ENCODE measurements at regions not wholly inside any gene's neighbourhood (a gene's known extent, or its start where the extent isn't known, plus 50 kb on each side); places are given as distances from the start of the nearest gene placed in this dataset.

DNA sequence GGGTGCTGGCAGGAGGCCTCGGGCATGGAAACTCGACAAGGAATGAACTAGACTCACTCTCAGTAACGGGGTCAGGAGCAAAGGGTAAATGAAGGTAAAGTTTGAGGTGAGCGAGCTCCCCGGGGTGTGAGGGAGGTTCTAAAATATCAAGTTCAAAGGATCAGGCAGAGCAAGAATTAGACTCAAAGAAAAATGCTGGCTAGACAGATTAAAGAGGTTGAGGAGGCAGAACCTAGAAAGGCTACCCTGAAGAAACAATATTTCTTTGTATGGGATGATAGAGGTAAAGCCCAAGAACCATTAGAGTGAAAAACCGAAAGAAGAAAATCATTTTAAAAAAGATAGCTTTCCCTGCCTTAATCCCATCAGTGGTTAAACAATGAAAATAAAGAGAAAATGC lies 386.7 kb upstream of the MEF2C start:
- DNase-seq (ENCODE audit: low read depth in 1 of 2, low spot score in 1 of 2), result no peak
- TF ChIP-seq POLR2AphosphoS5 (IDR thresholded peaks at IDR 0.05; ENCODE audit: low read depth), result no peak
- TF ChIP-seq, protein P1, sequence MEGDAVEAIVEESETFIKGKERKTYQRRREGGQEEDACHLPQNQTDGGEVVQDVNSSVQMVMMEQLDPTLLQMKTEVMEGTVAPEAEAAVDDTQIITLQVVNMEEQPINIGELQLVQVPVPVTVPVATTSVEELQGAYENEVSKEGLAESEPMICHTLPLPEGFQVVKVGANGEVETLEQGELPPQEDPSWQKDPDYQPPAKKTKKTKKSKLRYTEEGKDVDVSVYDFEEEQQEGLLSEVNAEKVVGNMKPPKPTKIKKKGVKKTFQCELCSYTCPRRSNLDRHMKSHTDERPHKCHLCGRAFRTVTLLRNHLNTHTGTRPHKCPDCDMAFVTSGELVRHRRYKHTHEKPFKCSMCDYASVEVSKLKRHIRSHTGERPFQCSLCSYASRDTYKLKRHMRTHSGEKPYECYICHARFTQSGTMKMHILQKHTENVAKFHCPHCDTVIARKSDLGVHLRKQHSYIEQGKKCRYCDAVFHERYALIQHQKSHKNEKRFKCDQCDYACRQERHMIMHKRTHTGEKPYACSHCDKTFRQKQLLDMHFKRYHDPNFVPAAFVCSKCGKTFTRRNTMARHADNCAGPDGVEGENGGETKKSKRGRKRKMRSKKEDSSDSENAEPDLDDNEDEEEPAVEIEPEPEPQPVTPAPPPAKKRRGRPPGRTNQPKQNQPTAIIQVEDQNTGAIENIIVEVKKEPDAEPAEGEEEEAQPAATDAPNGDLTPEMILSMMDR (IDR thresholded peaks at IDR 0.05; ENCODE audit: insufficient read depth, low read length), result no peak
- no peak for TF ChIP-seq SPI1 (IDR thresholded peaks at IDR 0.05; ENCODE audit: borderline replicate concordance, low read depth)
- TF ChIP-seq, protein P2, sequence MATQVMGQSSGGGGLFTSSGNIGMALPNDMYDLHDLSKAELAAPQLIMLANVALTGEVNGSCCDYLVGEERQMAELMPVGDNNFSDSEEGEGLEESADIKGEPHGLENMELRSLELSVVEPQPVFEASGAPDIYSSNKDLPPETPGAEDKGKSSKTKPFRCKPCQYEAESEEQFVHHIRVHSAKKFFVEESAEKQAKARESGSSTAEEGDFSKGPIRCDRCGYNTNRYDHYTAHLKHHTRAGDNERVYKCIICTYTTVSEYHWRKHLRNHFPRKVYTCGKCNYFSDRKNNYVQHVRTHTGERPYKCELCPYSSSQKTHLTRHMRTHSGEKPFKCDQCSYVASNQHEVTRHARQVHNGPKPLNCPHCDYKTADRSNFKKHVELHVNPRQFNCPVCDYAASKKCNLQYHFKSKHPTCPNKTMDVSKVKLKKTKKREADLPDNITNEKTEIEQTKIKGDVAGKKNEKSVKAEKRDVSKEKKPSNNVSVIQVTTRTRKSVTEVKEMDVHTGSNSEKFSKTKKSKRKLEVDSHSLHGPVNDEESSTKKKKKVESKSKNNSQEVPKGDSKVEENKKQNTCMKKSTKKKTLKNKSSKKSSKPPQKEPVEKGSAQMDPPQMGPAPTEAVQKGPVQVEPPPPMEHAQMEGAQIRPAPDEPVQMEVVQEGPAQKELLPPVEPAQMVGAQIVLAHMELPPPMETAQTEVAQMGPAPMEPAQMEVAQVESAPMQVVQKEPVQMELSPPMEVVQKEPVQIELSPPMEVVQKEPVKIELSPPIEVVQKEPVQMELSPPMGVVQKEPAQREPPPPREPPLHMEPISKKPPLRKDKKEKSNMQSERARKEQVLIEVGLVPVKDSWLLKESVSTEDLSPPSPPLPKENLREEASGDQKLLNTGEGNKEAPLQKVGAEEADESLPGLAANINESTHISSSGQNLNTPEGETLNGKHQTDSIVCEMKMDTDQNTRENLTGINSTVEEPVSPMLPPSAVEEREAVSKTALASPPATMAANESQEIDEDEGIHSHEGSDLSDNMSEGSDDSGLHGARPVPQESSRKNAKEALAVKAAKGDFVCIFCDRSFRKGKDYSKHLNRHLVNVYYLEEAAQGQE (IDR thresholded peaks at IDR 0.05; ENCODE audit: insufficient replicate concordance, low read depth), result no peak
- no peak for TF ChIP-seq GABPA (IDR thresholded peaks at IDR 0.05; ENCODE audit: low read depth)
- H3K4me3 ChIP-seq (replicated peaks; ENCODE audit: insufficient read depth, low read length), result no peak overlapping the region
- H3K27ac ChIP-seq (replicated peaks), result no peak overlapping the region
- no peaks in the 10 kb centered on the region for H3K27me3 ChIP-seq (ENCODE audit: insufficient read depth, poor library complexity, severe bottlenecking)

DNA sequence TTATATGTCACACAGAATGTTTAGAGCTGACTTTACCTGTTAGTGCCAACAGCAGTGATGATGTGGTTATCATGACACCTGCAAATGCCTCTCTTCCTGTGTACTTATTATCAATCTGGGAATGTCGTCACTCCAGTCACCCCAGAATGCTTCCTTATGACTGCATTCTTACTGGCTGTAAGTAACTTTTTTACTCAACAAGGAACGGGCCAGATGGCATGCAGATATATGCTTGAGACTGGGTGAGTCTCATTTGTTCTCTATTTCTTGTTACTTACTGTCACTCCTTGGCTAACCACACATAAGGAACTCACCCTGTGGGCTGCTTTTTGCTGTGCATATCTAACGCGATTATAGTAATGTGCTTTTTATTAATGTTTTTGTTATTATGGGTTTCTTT lies 385.5 kb upstream of the MEF2C start:
- TF ChIP-seq, protein P1 (IDR thresholded peaks at IDR 0.05; ENCODE audit: insufficient read depth, low read length), result no peak
- H3K4me3 ChIP-seq (replicated peaks; ENCODE audit: insufficient read depth, low read length), result no peak overlapping the region
- H3K27ac ChIP-seq (replicated peaks), result no peak overlapping the region
- H3K27me3 ChIP-seq (ENCODE audit: insufficient read depth, poor library complexity, severe bottlenecking), result no peaks in the 10 kb centered on the region
- DNase-seq (ENCODE audit: low read depth in 1 of 2, low spot score in 1 of 2), result no peak

DNA sequence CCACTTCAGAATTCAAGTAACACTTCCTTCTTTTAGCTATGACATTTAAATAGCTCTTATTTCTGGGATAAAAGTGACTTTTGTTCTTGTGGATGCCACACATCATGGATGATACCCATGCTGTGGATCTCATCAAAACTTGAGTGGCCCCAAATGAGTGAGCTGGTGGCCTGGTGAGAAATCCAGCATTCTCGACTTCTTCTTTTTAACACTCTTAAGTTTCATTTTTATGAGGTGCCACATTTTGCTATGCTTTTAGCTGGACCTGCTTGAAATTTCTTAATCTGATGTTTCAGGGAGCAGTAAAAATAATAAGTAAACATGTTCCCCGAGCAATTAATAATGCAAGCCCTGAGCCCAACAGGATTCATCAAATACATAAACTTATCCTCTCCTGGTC lies 384.8 kb upstream of the MEF2C start:
- Histone ChIP-seq H3K27me3 (ENCODE audit: insufficient read depth, poor library complexity, severe bottlenecking) (no peaks in the 10 kb centered on the region), H3K27ac (replicated peaks) (no peak overlapping the region), H3K4me3 (replicated peaks; ENCODE audit: insufficient read depth, low read length) (no peak overlapping the region)
- DNase-seq (ENCODE audit: low read depth in 1 of 2, low spot score in 1 of 2), result no peak
- no peak for TF ChIP-seq GABPA (IDR thresholded peaks at IDR 0.05; ENCODE audit: low read depth)
- TF ChIP-seq, protein P1 (IDR thresholded peaks at IDR 0.05; ENCODE audit: insufficient read depth, low read length), result no peak
- TF ChIP-seq SPI1 (IDR thresholded peaks at IDR 0.05; ENCODE audit: borderline replicate concordance, low read depth), result no peak
- TF ChIP-seq POLR2AphosphoS5 (IDR thresholded peaks at IDR 0.05; ENCODE audit: low read depth), result no peak
- TF ChIP-seq, protein P2 (IDR thresholded peaks at IDR 0.05; ENCODE audit: insufficient replicate concordance, low read depth), result no peak

DNA sequence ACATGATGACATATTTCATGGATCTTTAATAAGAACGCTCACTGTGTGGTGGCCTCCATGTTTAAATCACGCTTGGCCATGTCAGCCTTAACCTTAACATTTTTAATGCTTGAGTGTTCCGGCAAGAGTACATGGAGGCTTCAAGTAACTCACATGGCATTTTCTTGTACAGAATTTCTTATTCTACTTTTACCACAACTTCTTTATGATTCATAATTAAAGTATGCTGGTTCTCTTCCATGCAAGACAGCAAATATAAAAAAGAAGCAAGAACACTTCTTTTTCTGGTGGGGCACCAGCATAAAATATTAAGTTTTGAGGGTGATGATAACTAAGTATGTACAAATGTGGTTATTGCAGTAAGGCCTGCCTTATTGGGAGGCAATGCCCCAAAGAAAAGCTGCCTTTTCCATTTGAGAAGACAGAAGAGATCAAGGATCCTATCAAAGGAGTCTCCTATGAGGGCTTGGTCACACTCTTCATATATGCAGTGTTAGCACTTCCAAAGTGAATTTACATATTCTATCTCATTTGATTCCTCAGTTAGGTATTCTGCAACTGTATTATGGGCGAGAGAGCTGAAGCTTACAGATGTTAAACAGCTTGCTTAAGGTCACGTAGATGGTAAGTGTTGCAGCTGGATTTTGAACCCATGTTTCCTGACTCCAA lies 382.7 kb upstream of the MEF2C start:
- H3K27me3 ChIP-seq (ENCODE audit: insufficient read depth, poor library complexity, severe bottlenecking), result no peaks in the 10 kb centered on the region
- H3K27ac ChIP-seq (replicated peaks), result no peak overlapping the region
- DNase-seq (ENCODE audit: low read depth in 1 of 2, low spot score in 1 of 2), result no peak
- H3K4me3 ChIP-seq (replicated peaks; ENCODE audit: insufficient read depth, low read length), result no peak overlapping the region
- no peak for TF ChIP-seq POLR2AphosphoS5 (IDR thresholded peaks at IDR 0.05; ENCODE audit: low read depth)
- no peak for TF ChIP-seq GABPA (IDR thresholded peaks at IDR 0.05; ENCODE audit: low read depth)
- TF ChIP-seq, protein P2 (IDR thresholded peaks at IDR 0.05; ENCODE audit: insufficient replicate concordance, low read depth), result no peak
- no peak for TF ChIP-seq SPI1 (IDR thresholded peaks at IDR 0.05; ENCODE audit: borderline replicate concordance, low read depth)
- TF ChIP-seq, protein P1 (IDR thresholded peaks at IDR 0.05; ENCODE audit: insufficient read depth, low read length), result no peak
